GM06990 (cell line): ENCODE measurements at regions not wholly inside any gene's neighbourhood (a gene's known extent, or its start where the extent isn't known, plus 50 kb on each side); places are given as distances from the start of the nearest gene placed in this dataset.

ENCODE experiments used
- DNase-seq: peaks from one replicate; pipeline ENCODE4 v3.0.0-alpha.2; 2011; ENCODE audit not compliant: insufficient read length; ENCODE audit errors: extremely low read depth
- H3K27me3 ChIP-seq: replicated peaks from 2 replicates; pipeline ENCODE4 v1.6.0; 2011; ENCODE audit warnings: low read length; ENCODE audit not compliant: control insufficient read depth, insufficient read depth
- H3K36me3 ChIP-seq: 2 replicates; pipeline ENCODE4 v1.5.1; 2011; ENCODE audit warnings: low read length; ENCODE audit not compliant: control insufficient read depth, insufficient read depth
- H3K4me3 ChIP-seq: replicated peaks from 2 replicates; pipeline ENCODE4 v1.5.1; 2011; ENCODE audit warnings: low read depth, mild to moderate bottlenecking, control low read depth, low read length
- TF ChIP-seq, protein P1 (sequence below): IDR thresholded peaks from 2 replicates; pipeline ENCODE4 v1.5.1; 2011; ENCODE audit warnings: low read length, control low read depth, mild to moderate bottlenecking, inconsistent platforms; ENCODE audit not compliant: insufficient read depth, poor library complexity, severe bottlenecking

DNA sequence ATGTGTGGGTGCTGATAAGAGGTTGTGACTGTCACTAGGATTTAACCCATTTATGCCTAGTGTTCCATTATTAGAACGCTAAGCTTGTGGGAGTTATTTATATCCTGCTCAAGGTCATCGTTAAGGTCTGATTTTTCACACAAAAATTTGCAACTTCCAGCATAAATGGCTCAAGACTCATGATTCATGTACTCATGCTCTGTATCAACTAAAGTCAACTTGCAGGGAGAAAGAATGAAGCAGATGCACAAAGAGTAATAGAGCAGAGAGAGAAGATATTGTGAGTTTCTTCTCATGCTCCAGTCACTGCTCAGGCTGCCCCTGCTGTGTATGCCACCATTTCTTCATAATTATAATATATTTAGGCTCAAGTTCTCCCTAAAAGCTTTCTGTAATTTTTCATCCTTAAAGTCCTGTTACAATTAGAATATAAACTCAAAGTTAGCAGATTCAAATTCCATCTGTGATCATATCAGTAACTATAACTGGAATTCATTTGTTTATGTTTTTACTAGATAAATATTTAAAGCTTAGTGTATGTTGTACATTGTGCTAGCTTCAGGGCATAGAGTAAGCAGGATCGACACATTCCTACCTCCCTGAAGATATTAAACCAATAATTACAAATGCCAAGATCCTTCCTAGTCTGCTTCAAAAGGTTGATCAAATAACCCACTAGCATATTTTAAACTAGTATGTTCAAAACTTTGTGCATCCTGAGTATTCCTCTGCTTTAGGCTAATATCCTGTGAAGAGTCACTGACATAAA lies 136.7 kb downstream of the NUDT12 start:
- no peak for DNase-seq
- Histone ChIP-seq H3K27me3 (no peaks in the 10 kb centered on the region), H3K36me3 (no peaks in the 10 kb centered on the region), H3K4me3 (no peak overlapping the region)
- TF ChIP-seq, protein P1, sequence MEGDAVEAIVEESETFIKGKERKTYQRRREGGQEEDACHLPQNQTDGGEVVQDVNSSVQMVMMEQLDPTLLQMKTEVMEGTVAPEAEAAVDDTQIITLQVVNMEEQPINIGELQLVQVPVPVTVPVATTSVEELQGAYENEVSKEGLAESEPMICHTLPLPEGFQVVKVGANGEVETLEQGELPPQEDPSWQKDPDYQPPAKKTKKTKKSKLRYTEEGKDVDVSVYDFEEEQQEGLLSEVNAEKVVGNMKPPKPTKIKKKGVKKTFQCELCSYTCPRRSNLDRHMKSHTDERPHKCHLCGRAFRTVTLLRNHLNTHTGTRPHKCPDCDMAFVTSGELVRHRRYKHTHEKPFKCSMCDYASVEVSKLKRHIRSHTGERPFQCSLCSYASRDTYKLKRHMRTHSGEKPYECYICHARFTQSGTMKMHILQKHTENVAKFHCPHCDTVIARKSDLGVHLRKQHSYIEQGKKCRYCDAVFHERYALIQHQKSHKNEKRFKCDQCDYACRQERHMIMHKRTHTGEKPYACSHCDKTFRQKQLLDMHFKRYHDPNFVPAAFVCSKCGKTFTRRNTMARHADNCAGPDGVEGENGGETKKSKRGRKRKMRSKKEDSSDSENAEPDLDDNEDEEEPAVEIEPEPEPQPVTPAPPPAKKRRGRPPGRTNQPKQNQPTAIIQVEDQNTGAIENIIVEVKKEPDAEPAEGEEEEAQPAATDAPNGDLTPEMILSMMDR, result no peak

GRCh38 chr5:103424453-103425205 lies 138.0 kb downstream of the NUDT12 start:
- DNase-seq, result no peak
- no peaks in the 10 kb centered on the region for H3K27me3 ChIP-seq
- no peak overlapping the region for H3K4me3 ChIP-seq
- no peaks in the 10 kb centered on the region for H3K36me3 ChIP-seq
- TF ChIP-seq, protein P1, result no peak

GRCh38 chr5:103424026-103424425 lies 138.6 kb downstream of the NUDT12 start:
- no peak for DNase-seq
- Histone ChIP-seq H3K27me3 (no peaks in the 10 kb centered on the region), H3K36me3 (no peaks in the 10 kb centered on the region), H3K4me3 (no peak overlapping the region)
- TF ChIP-seq, protein P1, result no peak

DNA sequence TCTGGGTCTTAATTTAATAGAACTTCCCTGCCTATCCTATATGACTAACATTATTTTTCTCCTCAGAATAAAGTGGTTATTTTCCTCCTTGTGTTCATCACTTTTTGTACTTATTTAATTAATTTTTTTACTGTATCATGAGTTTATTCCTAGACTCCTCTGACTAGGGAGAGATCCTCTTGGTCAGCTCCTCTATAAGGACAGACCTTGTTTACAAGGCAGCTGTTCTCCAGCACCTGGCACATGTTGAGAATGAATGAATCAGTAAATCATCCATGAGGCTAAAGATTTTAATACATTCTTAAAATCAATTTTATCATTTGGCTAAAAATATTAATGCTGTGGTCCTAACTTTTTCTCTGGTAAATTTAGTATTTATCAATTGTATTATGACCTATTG lies 139.8 kb downstream of the NUDT12 start:
- TF ChIP-seq, protein P1, result no peak
- no peak for DNase-seq
- H3K4me3 ChIP-seq, result no peak overlapping the region
- no peaks in the 10 kb centered on the region for H3K27me3 ChIP-seq
- H3K36me3 ChIP-seq, result no peaks in the 10 kb centered on the region

GRCh38 chr5:103414604-103415003 lies 148.0 kb downstream of the NUDT12 start:
- no peaks in the 10 kb centered on the region for H3K36me3 ChIP-seq
- no peaks in the 10 kb centered on the region for H3K27me3 ChIP-seq
- no peak overlapping the region for H3K4me3 ChIP-seq
- TF ChIP-seq, protein P1, result no peak
- no peak for DNase-seq
